Heart left ventricle (tissue), 16 donors: ENCODE measurements at regions not wholly inside any gene's neighbourhood (a gene's known extent, or its start where the extent isn't known, plus 50 kb on each side); places are given as distances from the start of the nearest gene placed in this dataset.

Source experiments
- ATAC-seq, 4 donors: fragments of 200-7000 bp; cut with Tn5 transposase; one replicate each; pipeline ENCODE4 v1.9.1; 2020 to 2022; ENCODE audit warnings: moderate library complexity in 4 of 4, mild to moderate bottlenecking in 3 of 4, moderate number of reproducible peaks in 1 of 4
- DNase-seq, 5 donors: peaks; one replicate each; pipeline ENCODE4 v3.0.0-alpha.2; 2020
- H3K27ac ChIP-seq, 12 donors: fragments of 200-600 bp; sonication (generic) in 4 of 12; one replicate each; pipeline versions ENCODE4 v1.5.0 to v1.8.0; 2016 to 2022; ENCODE audit warnings: mild to moderate bottlenecking in 2 of 12
- H3K27me3 ChIP-seq, 9 donors: fragments of 200-600 bp; sonication (generic) in 2 of 9; one replicate each; pipeline versions ENCODE4 v1.5.1 to v1.8.0; 2016 to 2022; ENCODE audit warnings: mild to moderate bottlenecking in 3 of 9
- H3K36me3 ChIP-seq, 9 donors: fragments of 200-600 bp; sonication (generic) in 2 of 9; one replicate each; pipeline versions ENCODE4 v1.5.0 to v1.8.0; 2018 to 2022; ENCODE audit warnings: mild to moderate bottlenecking in 2 of 9
- H3K4me1 ChIP-seq, 12 donors: fragments of 200-600 bp; sonication (generic) in 4 of 12; one replicate each; pipeline versions ENCODE4 v1.5.0 to v1.8.0; 2016 to 2022; ENCODE audit warnings: mild to moderate bottlenecking in 3 of 12
- H3K4me3 ChIP-seq, 12 donors: fragments of 200-600 bp; sonication (generic) in 4 of 12; one replicate each; pipeline versions ENCODE4 v1.5.0 to v1.8.0; 2017 to 2022; ENCODE audit warnings: mild to moderate bottlenecking in 9 of 12, moderate library complexity in 4 of 12
- H3K9me3 ChIP-seq, 12 donors: fragments of 200-600 bp; sonication (generic) in 4 of 12; one replicate each; pipeline versions ENCODE4 v1.5.0 to v1.8.0; 2016 to 2022; ENCODE audit warnings: mild to moderate bottlenecking in 1 of 12
- CTCF ChIP-seq, 12 donors: fragments of 200-600 bp; sonication (generic) in 4 of 12; IDR thresholded peaks; one replicate each; pipeline versions ENCODE4 v1.5.0 to v1.8.0; 2018 to 2022; ENCODE audit warnings: antibody characterized with exemption in 12 of 12, mild to moderate bottlenecking in 5 of 12
- POLR2A ChIP-seq, 2 donors: fragments of 450-650 bp; IDR thresholded peaks; one replicate each; pipeline ENCODE4 v1.6.1; 2017; ENCODE audit warnings: antibody characterized with exemption in 2 of 2, mild to moderate bottlenecking in 2 of 2, moderate library complexity in 2 of 2
- WGBS, 4 donors: extraction: QIAGEN DNeasy Blood & Tissue Kit in 2 of 4; methylation state at CpG; one replicate each; pipeline versions ENCODE4 v1.1.5 to v1.1.7; 2013 to 2018; 5-methylcytosine and 5-hydroxymethylcytosine counted together
- intact Hi-C, 10 donors: fragments of 100-400 bp; cut with DNase I; formaldehyde crosslinking; loops; one replicate each; pipeline versions ENCODE4 v1.11.1 to v1.14.2; 2022
- donor health status: ischemic (EF 13 %, LVEDD 7.1; RV severe dilation, severe dysfunction).
- donor health status: healthy with polysubstance abuse.
- donor health status: DM: no; HTN: yes; CAD: no.
- donor health status: DM: no; HTN: no; CAD: no.
- donor health status: ischemic (EF 25% LVEDD 6.9; RV normal size, moderate dysfunction).
- donor health status: ischemic (EF 25% LVEDD 5.7; RV mildly dilated, moderate dysfunction).
- donor health status: healthy.
- donor health status: DM: yes; HTN: yes; CAD: no.
- donor health status: ischemic (EF 35%, LVEDD 5.7; RV mildly dilated, moderate dysfunction).
- donor health status: nonischemic (EF 11% LVEDD 7.7; RV severe dilation, severe dysfunction).
- donor health status: DM: yes; HTN: yes; CAD: no.
- donor health status: PGD.
- donor health status: ischemic (EF 29% LVEDD 5.4; RV normal size, mild dysfunction).
- donor health status: nonischemic (EF 23%, LVEDD 6.1; RV moderate dilation, normal function).

- WGBS, 4 donors: 70 to 84% (median 72%) methylated on average over 2 of the region's 2 CpGs
- H3K4me3 ChIP-seq: no peak overlapping the region
- DNase-seq (no peak), ATAC-seq (no peak)
- intact Hi-C loops: no loop called here
- TF ChIP-seq CTCF (IDR thresholded peaks at IDR 0.05): no peak
- TF ChIP-seq POLR2A (IDR thresholded peaks at IDR 0.05): no peak
- no peaks in the 10 kb centered on the region for H3K27me3 ChIP-seq
- H3K36me3 ChIP-seq: no peaks in the 10 kb centered on the region
- H3K4me1 ChIP-seq: peaks cover 0 to 8% (median 0%) of the 10 kb centered on the region in 12 donors
- peaks cover 0 to 28% (median 6%) of the 10 kb centered on the region in 12 donors for H3K9me3 ChIP-seq
- H3K27ac ChIP-seq: no peak overlapping the region
These were observed 291.7 kb downstream of the GBA3 start for GRCh38 chr4:22984390-22984789.

DNA sequence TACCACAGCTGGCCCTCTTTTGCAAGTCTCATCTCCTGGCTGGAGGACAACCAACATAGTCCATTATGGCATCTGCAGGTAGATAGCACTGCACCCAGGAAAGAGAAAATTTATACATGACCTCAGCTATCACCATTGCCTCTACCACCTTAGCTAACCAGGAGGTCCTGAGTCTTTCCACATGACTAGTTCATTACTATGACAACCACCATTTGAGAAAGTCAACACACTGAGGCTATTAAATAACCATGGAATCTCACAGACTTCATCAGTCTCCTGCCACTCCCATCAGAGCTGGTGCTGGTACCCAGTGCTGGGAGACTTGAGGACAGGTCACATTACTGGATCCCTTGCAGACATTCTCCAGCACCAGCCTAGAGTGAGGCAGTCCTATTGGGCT lies 285.9 kb downstream of the GBA3 start:
- no peak overlapping the region for H3K27ac ChIP-seq
- TF ChIP-seq CTCF (IDR thresholded peaks at IDR 0.05) (no peak), POLR2A (IDR thresholded peaks at IDR 0.05) (no peak)
- H3K9me3 ChIP-seq: peaks cover 0 to 43% (median 10%) of the 10 kb centered on the region in 12 donors
- H3K4me3 ChIP-seq: no peak overlapping the region
- no peaks in the 10 kb centered on the region for H3K4me1 ChIP-seq
- no peaks in the 10 kb centered on the region for H3K27me3 ChIP-seq
- DNase-seq (no peak), ATAC-seq (no peak)
- H3K36me3 ChIP-seq: no peaks in the 10 kb centered on the region
- intact Hi-C loops: no loop called here

GRCh38 chr4:22970665-22971064 lies 277.9 kb downstream of the GBA3 start:
- Histone ChIP-seq H3K4me3 (no peak overlapping the region), H3K27ac (no peak overlapping the region), H3K36me3 (no peaks in the 10 kb centered on the region), H3K9me3 (peaks cover 0 to 36% (median 15%) of the 10 kb centered on the region in 12 donors), H3K27me3 (no peaks in the 10 kb centered on the region), H3K4me1 (no peaks in the 10 kb centered on the region)
- TF ChIP-seq POLR2A (IDR thresholded peaks at IDR 0.05): no peak
- TF ChIP-seq CTCF (IDR thresholded peaks at IDR 0.05): no peak
- intact Hi-C loops: no loop called here
- 50 to 66% (median 54%) methylated on average over 1 of the region's 1 CpG for WGBS, 4 donors
- DNase-seq: no peak
- ATAC-seq: no peak

DNA sequence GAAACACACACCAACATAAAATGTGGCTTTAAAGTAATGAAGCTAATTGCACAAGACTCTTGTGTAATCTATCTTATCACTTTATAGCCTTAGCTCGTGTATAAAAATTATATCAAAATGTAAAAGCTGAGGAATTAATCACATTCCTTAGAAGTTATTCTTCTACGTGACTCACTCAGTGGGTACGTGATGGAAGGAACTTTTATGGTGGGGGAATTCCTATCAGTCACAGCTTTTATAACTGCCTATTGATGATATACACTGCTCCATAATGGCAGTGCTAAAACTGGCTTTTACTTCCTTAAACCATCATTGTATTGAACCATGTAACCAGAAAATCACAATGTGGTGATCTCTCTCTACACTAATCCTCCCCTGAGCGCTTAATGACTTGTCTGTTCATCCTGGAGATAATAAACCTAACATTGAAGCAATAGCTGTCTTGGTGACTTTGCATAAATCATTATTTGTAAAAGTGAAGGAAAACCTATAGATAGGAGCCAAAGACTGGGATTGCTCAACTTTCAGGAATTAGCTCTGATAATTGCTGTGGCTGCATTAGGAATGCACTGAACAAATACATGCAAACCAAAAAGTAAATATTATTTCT lies 276.7 kb downstream of the GBA3 start:
- Histone ChIP-seq H3K27ac (no peak overlapping the region), H3K36me3 (no peaks in the 10 kb centered on the region), H3K9me3 (peaks cover 0 to 26% (median 8%) of the 10 kb centered on the region in 12 donors), H3K4me1 (no peaks in the 10 kb centered on the region), H3K27me3 (no peaks in the 10 kb centered on the region), H3K4me3 (no peak overlapping the region)
- TF ChIP-seq CTCF (IDR thresholded peaks at IDR 0.05) (no peak), POLR2A (IDR thresholded peaks at IDR 0.05) (no peak)
- no peak for ATAC-seq
- intact Hi-C loops: no loop called here
- no peak for DNase-seq
- 66 to 79% (median 69%) methylated on average over 4 of the region's 4 CpGs for WGBS, 4 donors
